H1 (cell line): ENCODE measurements at regions not wholly inside any gene's neighbourhood (a gene's known extent, or its start where the extent isn't known, plus 50 kb on each side); places are given as distances from the start of the nearest gene placed in this dataset.

Experiments
- CTCF ChIA-PET: fragments of 300-600 bp; sonication (Branson Sonifier 250); formaldehyde crosslinking; loops from one replicate; lab custom pipeline; 2021; ENCODE audit not compliant: partially characterized antibody; lab: Charles Lee
- POLR2A ChIA-PET: fragments of 300-600 bp; sonication (Branson Sonifier 250); formaldehyde crosslinking; loops from one replicate; lab custom pipeline; 2021; ENCODE audit warnings: inconsistent platforms; ENCODE audit not compliant: partially characterized antibody; lab: Charles Lee
- DNase-seq, 2 experiments: peaks; one replicate each; pipeline versions ENCODE4 v3.0.0 to v3.0.0-alpha.2; 2010 to 2022; ENCODE audit warnings: low spot score in 2 of 2, low read depth in 1 of 2, mixed read lengths in 1 of 2
- FAIRE-seq: peaks from 2 replicates; lab custom pipeline; 2011; peaks lifted over from hg19 to GRCh38; lab: Jason Lieb, UNC
- H2AFZ ChIP-seq: 2 replicates; pipeline ENCODE4 v1.8.1; 2012; ENCODE audit warnings: low read length, inconsistent platforms
- H2AK5ac ChIP-seq: 2 replicates; pipeline ENCODE4 v1.6.1; 2013; ENCODE audit warnings: low read depth, low read length
- H2BK120ac ChIP-seq: replicated peaks from 2 replicates; pipeline ENCODE3; 2013; ENCODE audit warnings: low read depth, low read length, inconsistent platforms
- H2BK12ac ChIP-seq: 2 replicates; pipeline ENCODE4 v1.6.1; 2013; ENCODE audit warnings: low read depth, low read length
- H2BK15ac ChIP-seq: 2 replicates; pipeline ENCODE4 v1.6.1; 2013; ENCODE audit warnings: low read length
- H2BK20ac ChIP-seq: 2 replicates; pipeline ENCODE4 v1.6.1; 2013; ENCODE audit warnings: low read length
- H2BK5ac ChIP-seq: 2 replicates; pipeline ENCODE4 v1.6.1; 2013; ENCODE audit warnings: low read depth, low read length
- H3K14ac ChIP-seq: 2 replicates; pipeline ENCODE4 v1.6.1; 2013; ENCODE audit warnings: inconsistent platforms; ENCODE audit not compliant: insufficient read length
- H3K18ac ChIP-seq: 2 replicates; pipeline ENCODE4 v1.6.1; 2013; ENCODE audit warnings: low read length; ENCODE audit errors: extremely low read depth
- H3K23ac ChIP-seq: 2 replicates; pipeline ENCODE4 v1.6.1; 2013; ENCODE audit warnings: inconsistent platforms; ENCODE audit not compliant: insufficient read length
- H3K23me2 ChIP-seq: 2 replicates; pipeline ENCODE4 v1.6.1; 2013; ENCODE audit warnings: low read depth, low read length
- H3K27ac ChIP-seq: 2 replicates; pipeline ENCODE4 v1.6.1; 2011; ENCODE audit warnings: low read depth, low read length, inconsistent platforms
- H3K27me3 ChIP-seq, 4 experiments: replicated peaks in 1 of 4; 1 replicate in 1 of 4; 2 replicates in 3 of 4; pipeline versions ENCODE4 v1.6.1 to v1.8.1; 2011 to 2013; ENCODE audit warnings: low read length in 3 of 4, mild to moderate bottlenecking in 3 of 4, inconsistent platforms in 2 of 4, mixed read lengths in 2 of 4, moderate library complexity in 1 of 4; ENCODE audit not compliant: control insufficient read depth in 3 of 4, insufficient read depth in 3 of 4; ENCODE audit errors: extremely low read depth in 1 of 4
- H3K36me3 ChIP-seq, 4 experiments: 2 replicates each; pipeline versions ENCODE4 v1.6.1 to v1.8.1; 2011 to 2013; ENCODE audit warnings: mild to moderate bottlenecking in 4 of 4, low read length in 3 of 4, moderate library complexity in 2 of 4, control low read depth in 1 of 4, inconsistent platforms in 1 of 4; ENCODE audit not compliant: insufficient read depth in 4 of 4, control insufficient read depth in 2 of 4
- H3K4ac ChIP-seq: replicated peaks from 2 replicates; pipeline ENCODE3; 2013; ENCODE audit warnings: low read length, low read depth, mixed read lengths, inconsistent platforms; ENCODE audit not compliant: insufficient read length
- H3K4me1 ChIP-seq, 4 experiments: replicated peaks in 1 of 4; 1 replicate in 1 of 4; 2 replicates in 3 of 4; pipeline versions ENCODE4 v1.6.1 to v1.8.1; 2011 to 2013; ENCODE audit warnings: low read length in 3 of 4, inconsistent platforms in 2 of 4, mixed read lengths in 1 of 4; ENCODE audit not compliant: insufficient read depth in 4 of 4, control insufficient read depth in 3 of 4
- H3K4me2 ChIP-seq, 2 experiments: 2 replicates each; pipeline versions ENCODE4 v1.6.1 to v1.8.1; 2011 to 2013; ENCODE audit warnings: low read depth in 2 of 2, low read length in 2 of 2, control low read depth in 1 of 2, inconsistent platforms in 1 of 2, mild to moderate bottlenecking in 1 of 2; ENCODE audit not compliant: insufficient read depth in 1 of 2
- H3K4me3 ChIP-seq, 4 experiments: fragments of 200-600, 300-600 bp in 1 of 4; sonication (generic), shearing (Covaris generic), sonication (Bioruptor Twin) in 1 of 4; 2 replicates each; pipeline versions ENCODE4 v1.5.1 to v1.8.1; 2011 to 2016; ENCODE audit warnings: low read length in 4 of 4, low read depth in 3 of 4, control low read depth in 2 of 4, inconsistent platforms in 2 of 4, mild to moderate bottlenecking in 2 of 4, mixed read lengths in 1 of 4, moderate library complexity in 1 of 4; ENCODE audit not compliant: insufficient read depth in 2 of 4; ENCODE audit errors: extremely low read depth in 1 of 4
- H3K56ac ChIP-seq: replicated peaks from 2 replicates; pipeline ENCODE3; 2013; ENCODE audit warnings: low read depth, mild to moderate bottlenecking, mixed read lengths, low read length, inconsistent platforms; ENCODE audit not compliant: insufficient read length
- H3K79me1 ChIP-seq: 2 replicates; pipeline ENCODE4 v1.6.1; 2013; ENCODE audit warnings: low read depth, low read length, control low read depth
- H3K79me2 ChIP-seq, 2 experiments: 2 replicates each; pipeline versions ENCODE4 v1.6.1 to v1.8.1; 2012 to 2013; ENCODE audit warnings: low read length in 2 of 2, mild to moderate bottlenecking in 2 of 2, inconsistent platforms in 1 of 2; ENCODE audit not compliant: insufficient read depth in 2 of 2, control insufficient read depth in 1 of 2
- H3K9ac ChIP-seq, 4 experiments: replicated peaks in 1 of 4; 1 replicate in 1 of 4; 2 replicates in 3 of 4; pipeline versions ENCODE4 v1.6.1 to v1.8.1; 2011 to 2013; ENCODE audit warnings: low read depth in 3 of 4, low read length in 3 of 4, control low read depth in 2 of 4, mild to moderate bottlenecking in 2 of 4, moderate library complexity in 2 of 4, inconsistent platforms in 1 of 4; ENCODE audit errors: extremely low read depth in 1 of 4
- H3K9me3 ChIP-seq, 2 experiments: 2 replicates each; pipeline versions ENCODE4 v1.6.1 to v1.8.1; 2012 to 2013; ENCODE audit warnings: mild to moderate bottlenecking in 2 of 2, moderate library complexity in 2 of 2, control low read depth in 1 of 2, inconsistent platforms in 1 of 2, low read depth in 1 of 2, low read length in 1 of 2, mixed read lengths in 1 of 2; ENCODE audit not compliant: insufficient read depth in 2 of 2
- H4K20me1 ChIP-seq, 2 experiments: replicated peaks in 1 of 2; 2 replicates each; pipeline versions ENCODE3 to v1.8.1; 2011 to 2013; ENCODE audit warnings: inconsistent platforms in 2 of 2, low read length in 2 of 2, mild to moderate bottlenecking in 1 of 2; ENCODE audit not compliant: insufficient read depth in 2 of 2, control insufficient read depth in 1 of 2
- H4K5ac ChIP-seq: 2 replicates; pipeline ENCODE4 v1.6.1; 2013; ENCODE audit warnings: low read length, low read depth, mixed read lengths, inconsistent platforms; ENCODE audit not compliant: insufficient read length
- H4K8ac ChIP-seq: 2 replicates; pipeline ENCODE4 v1.8.0; 2013; ENCODE audit warnings: mild to moderate bottlenecking, moderate library complexity, low read length, inconsistent platforms; ENCODE audit not compliant: insufficient read depth; ENCODE audit errors: extremely low read depth
- H4K91ac ChIP-seq: replicated peaks from 2 replicates; pipeline ENCODE3; 2013; ENCODE audit warnings: low read length, mixed read lengths, inconsistent platforms; ENCODE audit not compliant: insufficient read length
- ASH2L ChIP-seq: fragments of 200-600, 300-600 bp; sonication (generic); IDR thresholded peaks from one replicate; pipeline ENCODE4 v1.7.1; 2017; ENCODE audit warnings: low read length
- ATF3 ChIP-seq: IDR thresholded peaks from 2 replicates; pipeline ENCODE4 v1.6.1; 2011; ENCODE audit warnings: low read depth, mild to moderate bottlenecking, low read length; ENCODE audit not compliant: insufficient read depth
- BRCA1 ChIP-seq: IDR thresholded peaks from 2 replicates; pipeline ENCODE4 v1.6.1; 2012; ENCODE audit warnings: low read depth, low read length, improper control_type of control experiment
- CEBPB ChIP-seq: IDR thresholded peaks from 2 replicates; pipeline ENCODE4 v1.6.1; 2012; ENCODE audit warnings: low read depth, low read length
- CHD1 ChIP-seq: IDR thresholded peaks from 2 replicates; pipeline ENCODE4 v1.6.1; 2012; ENCODE audit warnings: low read depth, low read length, improper control_type of control experiment
- CTBP2 ChIP-seq: IDR thresholded peaks from 2 replicates; pipeline ENCODE4 v1.7.0; 2011; ENCODE audit warnings: borderline replicate concordance, mild to moderate bottlenecking, moderate library complexity, mixed read lengths, low read length; ENCODE audit not compliant: insufficient read depth, insufficient read length
- E2F6 ChIP-seq: IDR thresholded peaks from 2 replicates; pipeline ENCODE4 v1.6.1; 2012; ENCODE audit warnings: inconsistent platforms
- EZH2 ChIP-seq: fragments of 200-600 bp; sonication (generic); IDR thresholded peaks from 2 replicates; pipeline ENCODE4 v1.7.1; 2012; ENCODE audit warnings: low read depth, mild to moderate bottlenecking, moderate library complexity, low read length, inconsistent platforms; ENCODE audit not compliant: severe bottlenecking
- KDM1A ChIP-seq: fragments of 200-600, 300-600 bp; sonication (generic); IDR thresholded peaks from 2 replicates; pipeline ENCODE4 v1.7.1; 2016; ENCODE audit warnings: mild to moderate bottlenecking, low read length, borderline replicate concordance
- MAX ChIP-seq: IDR thresholded peaks from 2 replicates; pipeline ENCODE4 v1.6.1; 2012; ENCODE audit warnings: inconsistent platforms
- POU5F1 ChIP-seq: IDR thresholded peaks from 2 replicates; pipeline ENCODE4 v1.6.1; 2011; ENCODE audit warnings: low read depth, mild to moderate bottlenecking, low read length, moderate library complexity
- SIRT6 ChIP-seq: IDR thresholded peaks from one replicate; pipeline ENCODE4 v1.7.1; 2012; ENCODE audit warnings: low read length, inconsistent platforms
- TAF1 ChIP-seq: IDR thresholded peaks from 2 replicates; pipeline ENCODE4 v1.6.1; 2011; ENCODE audit warnings: mild to moderate bottlenecking, low read depth, low read length
- TBP ChIP-seq: IDR thresholded peaks from 2 replicates; pipeline ENCODE4 v1.6.1; 2011; ENCODE audit warnings: low read depth, low read length, improper control_type of control experiment
- TCF12 ChIP-seq: IDR thresholded peaks from 2 replicates; pipeline ENCODE4 v1.6.1; 2011; ENCODE audit warnings: low read depth, mild to moderate bottlenecking, low read length
- WGBS, 2 experiments: shearing (Covaris generic) in 1 of 2; methylation state at CpG; one replicate each; pipeline versions ENCODE4 v1.1.6 to v1.1.7; 2013 to 2015; ENCODE audit warnings: low lambda C conversion rate in 2 of 2, mixed read lengths in 2 of 2, inconsistent platforms in 1 of 2, low coverage in 1 of 2, missing lambda C conversion rate in 1 of 2; ENCODE audit not compliant: insufficient replicate concordance in 2 of 2, insufficient coverage in 1 of 2, insufficient read length in 1 of 2; ENCODE audit errors: extremely low coverage in 1 of 2, missing lambda C conversion rate in 1 of 2; 5-methylcytosine and 5-hydroxymethylcytosine counted together

GRCh38 chr9:13487498-13487897 is 208.0 kb upstream of the MPDZ start:
- no peak overlapping the region for H2BK20ac ChIP-seq
- no peak for TF ChIP-seq ASH2L
- no peak for TF ChIP-seq MAX
- no peak for TF ChIP-seq POU5F1
- TF ChIP-seq TCF12: no peak
- TF ChIP-seq ATF3: no peak
- TF ChIP-seq CEBPB: no peak
- TF ChIP-seq CHD1: no peak
- TF ChIP-seq CTBP2: no peak
- no peak for TF ChIP-seq TBP
- TF ChIP-seq TAF1: no peak
- no peak for TF ChIP-seq KDM1A
- no peak for TF ChIP-seq BRCA1
- TF ChIP-seq EZH2: no peak
- TF ChIP-seq E2F6: no peak
- no peak for TF ChIP-seq SIRT6

More at GRCh38 chr9:13487498-13487897, 208.0 kb upstream of the MPDZ start:
- Histone ChIP-seq H3K23ac (no peak overlapping the region), H3K14ac (no peak overlapping the region), H2AFZ (no peak overlapping the region), H2BK120ac (no peak overlapping the region), H2BK15ac (no peak overlapping the region), H3K27ac (no peak overlapping the region), H4K5ac (no peak overlapping the region), H3K56ac (no peak overlapping the region), H3K27me3 (no peaks in the 10 kb centered on the region), H3K79me2 (no peaks in the 10 kb centered on the region), H3K4me3 (no peak overlapping the region), H4K8ac (no peak overlapping the region), H3K9me3 (no peaks in the 10 kb centered on the region), H3K23me2 (no peaks in the 10 kb centered on the region), H2BK12ac (no peak overlapping the region), H4K20me1 (no peaks in the 10 kb centered on the region), H2BK5ac (no peak overlapping the region), H3K4me2 (no peak overlapping the region), H4K91ac (no peak overlapping the region), H3K4ac (no peak overlapping the region), H3K18ac (no peak overlapping the region), H3K4me1 (peaks cover 4 to 14% (median 13%) of the 10 kb centered on the region in 4 experiments; a peak in 5 of 7 replicates), H3K79me1 (no peaks in the 10 kb centered on the region), H3K36me3 (no peaks in the 10 kb centered on the region), H3K9ac (no peak overlapping the region), H2AK5ac (no peak overlapping the region)
- POLR2A ChIA-PET: no interaction called here
- 75% methylated on average over 2 of the region's 2 CpGs; no CpG with 5 or more reads in 1 of the 2 experiments for WGBS, 2 experiments
- FAIRE-seq (no peak), DNase-seq (no peak)
- CTCF ChIA-PET: no interaction called here
